HG03439 (cell line): ENCODE measurements at regions not wholly inside any gene's neighbourhood (a gene's known extent, or its start where the extent isn't known, plus 50 kb on each side); places are given as distances from the start of the nearest gene placed in this dataset.
A peak's percentile ranks its signal among the peaks of the same experiment; 100 is the strongest.
"Not testable (repeated sequence)": the region's sequence is repeated elsewhere in the genome, so short reads cannot be mapped to it uniquely, and the experiment has no call there.

ENCODE experiments used
- ATAC-seq: cut with Tn5 transposase; IDR thresholded peaks from one replicate; pipeline ENCODE4 v1.9.1; 2021; ENCODE audit warnings: mild to moderate bottlenecking, moderate library complexity; ENCODE audit not compliant: unreplicated experiment

GRCh38 chr4:133379681-133380438, 230.8 kb downstream of the PCDH10 start:
- no peak for ATAC-seq

- ATAC-seq = no peak
These were observed 228.2 kb downstream of the PCDH10 start for GRCh38 chr4:133377286-133377685.

DNA sequence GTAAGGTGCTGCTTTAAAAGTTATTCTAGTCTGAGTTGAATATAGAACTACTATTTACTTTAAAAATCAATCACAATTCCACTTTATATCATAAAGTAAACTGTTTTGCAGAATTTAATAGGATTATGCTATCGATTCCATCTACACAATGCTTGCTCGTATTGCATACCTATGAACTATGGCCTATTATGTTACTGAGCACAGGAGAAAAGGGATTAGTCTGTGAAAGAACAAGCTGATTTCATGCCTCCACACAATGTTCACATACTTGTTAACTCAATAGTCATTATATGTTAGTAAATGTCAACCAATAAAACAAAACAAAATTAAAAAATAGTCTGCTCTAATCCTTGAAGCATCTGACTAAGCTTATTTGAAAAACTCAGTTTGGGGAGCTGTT, 223.6 kb downstream of the PCDH10 start:
- no peak for ATAC-seq

DNA sequence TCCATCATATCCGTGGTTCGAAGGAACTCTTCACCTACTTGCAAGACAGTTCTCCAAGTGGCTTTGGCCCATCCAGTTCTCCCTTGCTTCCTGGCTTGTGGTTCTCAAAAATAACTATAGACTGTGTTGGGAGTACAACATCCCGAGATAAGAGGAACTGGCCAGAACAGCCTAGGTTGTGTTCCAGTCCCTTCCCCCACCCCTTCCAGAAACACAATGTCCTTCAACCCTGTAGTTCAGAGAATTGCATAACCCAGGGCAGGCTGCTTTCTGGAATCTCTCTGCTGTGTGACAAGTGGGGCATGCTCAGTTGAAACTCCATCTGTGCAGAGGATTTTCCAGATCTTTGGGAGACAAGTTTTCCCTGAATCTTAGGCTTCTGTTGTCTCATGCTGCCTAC, 206.5 kb downstream of the PCDH10 start:
- ATAC-seq = no peak

DNA sequence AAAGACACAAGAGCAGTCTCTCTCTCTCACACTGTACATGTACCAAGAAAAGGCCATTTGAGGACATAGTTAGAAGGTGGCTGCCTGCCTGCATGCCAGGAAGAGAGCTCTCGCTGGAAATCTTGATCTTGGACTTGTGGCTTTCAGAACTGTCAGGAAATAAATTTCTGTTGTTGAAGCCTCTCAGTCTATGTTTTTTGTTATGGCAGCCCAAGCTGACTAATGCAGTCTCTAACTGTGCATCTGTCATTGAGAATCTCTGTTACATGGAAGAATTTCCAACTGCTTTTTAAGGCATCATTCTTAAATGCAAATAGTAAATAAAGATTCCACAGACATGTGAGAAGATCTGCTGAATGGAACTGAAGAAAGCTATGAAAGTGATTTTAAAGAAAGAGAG, 198.3 kb downstream of the PCDH10 start:
- ATAC-seq = no peak

GRCh38 chr4:133324491-133324890, 175.4 kb downstream of the PCDH10 start:
- no peak for ATAC-seq

DNA sequence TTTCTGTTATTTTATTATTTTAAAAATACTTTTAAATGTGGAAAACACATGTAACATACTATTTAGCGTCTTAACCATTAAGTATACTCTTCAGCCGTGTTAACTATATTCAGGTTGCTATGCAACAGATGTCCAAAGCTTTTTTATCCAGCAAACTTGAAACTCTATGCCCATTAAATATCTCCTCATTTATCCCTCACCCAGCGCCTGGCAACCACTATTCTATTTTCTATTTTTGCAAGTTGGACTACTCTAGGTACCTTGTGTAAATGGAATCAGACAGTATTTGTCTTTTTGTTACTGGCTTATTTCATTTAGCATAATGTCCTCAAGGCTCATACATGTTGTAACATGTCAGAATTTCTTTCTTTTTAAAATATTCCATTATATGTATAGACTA, 174.6 kb downstream of the PCDH10 start:
- ATAC-seq = no peak

GRCh38 chr4:133320576-133321170, 171.6 kb downstream of the PCDH10 start:
- peak; percentile 89 for ATAC-seq

GRCh38 chr4:133316909-133317308, 167.8 kb downstream of the PCDH10 start:
- no peak for ATAC-seq

DNA sequence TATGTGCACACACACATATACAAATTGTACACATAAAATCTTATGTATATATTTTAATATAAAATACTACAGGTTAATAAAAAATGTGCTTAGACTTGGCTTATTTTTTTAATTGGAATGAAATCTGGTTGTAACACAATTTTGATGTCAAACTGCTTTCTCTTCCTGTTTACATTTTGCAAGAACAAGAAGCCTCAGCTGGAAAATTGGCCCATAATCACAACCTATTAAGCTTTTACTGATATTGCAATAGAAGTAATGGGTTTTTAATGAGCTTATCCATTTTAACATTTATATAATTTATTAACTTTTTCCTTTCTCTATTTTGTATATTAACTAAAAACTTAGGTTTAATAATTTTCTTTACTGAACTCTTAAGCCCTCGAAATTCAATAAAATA, 165.9 kb downstream of the PCDH10 start:
- ATAC-seq = no peak

GRCh38 chr4:133287396-133287795, 138.3 kb downstream of the PCDH10 start:
- ATAC-seq = no peak

GRCh38 chr4:133278591-133278990, 129.5 kb downstream of the PCDH10 start:
- no peak for ATAC-seq

DNA sequence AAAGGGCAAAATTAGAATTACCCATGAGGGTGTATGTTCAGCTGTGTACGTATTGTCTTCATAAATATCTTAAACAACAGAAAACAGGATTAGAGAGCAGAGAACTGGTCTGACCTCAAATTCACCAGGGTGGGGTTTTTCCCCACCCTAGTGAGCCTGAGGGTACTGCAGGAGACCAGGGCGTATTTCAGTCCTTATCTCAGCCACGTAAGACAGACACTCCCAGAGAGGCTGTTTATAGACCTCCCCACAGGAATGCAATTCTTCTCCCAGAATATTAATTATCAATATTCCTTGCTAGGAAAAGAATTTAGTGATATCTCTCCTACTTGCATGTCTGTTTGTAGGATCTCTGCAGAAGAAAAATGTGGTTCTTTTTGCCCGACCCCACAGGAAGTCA, 128.8 kb downstream of the PCDH10 start:
- not testable (repeated sequence) for ATAC-seq

DNA sequence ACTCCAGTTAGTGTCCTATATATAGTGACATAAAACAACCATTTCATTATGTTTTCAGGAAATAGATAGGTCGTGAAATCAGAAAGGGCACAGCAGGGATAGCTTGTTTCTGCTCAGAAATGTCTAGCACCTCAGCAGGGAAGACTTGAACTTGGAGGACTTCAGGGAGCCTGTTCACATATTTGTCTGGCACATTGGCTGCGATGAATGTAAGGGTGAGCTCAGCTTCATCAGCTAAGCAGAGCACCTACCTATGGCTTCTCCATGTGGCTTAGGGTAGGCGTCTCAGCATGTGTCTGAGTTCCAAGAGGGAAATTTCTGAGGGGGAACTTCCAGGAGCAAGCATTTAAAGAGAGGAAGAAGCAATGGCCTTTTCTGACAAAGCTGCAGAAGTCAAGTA, 126.2 kb downstream of the PCDH10 start:
- no peak for ATAC-seq

- ATAC-seq = no peak
These were observed 124.3 kb downstream of the PCDH10 start for GRCh38 chr4:133273401-133273800.

DNA sequence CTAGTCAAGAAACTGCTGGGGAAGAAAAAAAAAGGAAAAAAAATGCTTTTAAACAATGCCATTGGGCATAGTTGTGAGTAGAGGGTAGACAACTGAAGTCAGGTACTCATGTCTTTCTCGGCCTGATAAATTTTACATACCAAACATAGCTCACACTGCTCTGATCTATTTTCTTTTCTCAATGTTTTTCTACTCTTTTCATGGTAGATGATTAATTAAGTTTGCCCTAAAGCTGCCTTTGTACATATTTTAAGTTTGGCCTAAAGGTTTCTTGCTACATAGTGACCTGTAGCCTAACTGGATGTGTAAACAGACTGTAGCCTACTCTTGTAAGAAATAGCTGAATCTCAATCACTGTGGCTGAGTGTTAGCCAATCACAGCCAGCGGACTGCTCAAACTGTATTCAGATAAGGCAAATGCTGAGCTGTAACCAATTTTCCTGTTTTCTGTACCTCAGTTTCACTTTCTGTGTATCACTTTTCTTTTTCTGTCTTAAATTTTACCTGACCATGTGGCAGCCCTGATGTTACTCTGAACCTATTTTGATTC, 121.0 kb downstream of the PCDH10 start:
- ATAC-seq = no peak

GRCh38 chr4:133268205-133268604, 119.1 kb downstream of the PCDH10 start:
- no peak for ATAC-seq

- ATAC-seq = not testable (repeated sequence)
These were observed 118.4 kb downstream of the PCDH10 start for GRCh38 chr4:133267506-133267905.

DNA sequence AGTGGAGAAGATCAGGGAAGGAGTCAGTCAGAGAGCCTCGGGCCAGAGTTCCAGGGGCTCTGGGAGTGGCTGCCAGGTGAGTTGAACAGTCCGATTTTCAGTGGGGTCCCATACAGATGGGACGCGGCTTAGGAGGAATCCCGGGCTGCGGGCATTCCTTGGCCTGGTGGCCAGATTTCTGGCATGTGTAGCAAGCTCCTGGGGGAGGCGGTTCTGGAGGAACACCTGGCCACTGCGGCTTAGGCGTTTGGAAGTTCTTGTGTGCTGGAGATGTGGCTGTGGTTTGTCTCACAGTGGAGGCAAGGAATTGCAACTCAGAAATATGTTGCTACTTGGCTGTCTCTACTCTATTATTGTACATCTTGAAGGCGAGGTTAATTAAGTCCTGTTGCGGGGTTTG, 117.9 kb downstream of the PCDH10 start:
- not testable (repeated sequence) for ATAC-seq

- ATAC-seq = not testable (repeated sequence)
These were observed 115.2 kb downstream of the PCDH10 start for GRCh38 chr4:133264251-133264650.

DNA sequence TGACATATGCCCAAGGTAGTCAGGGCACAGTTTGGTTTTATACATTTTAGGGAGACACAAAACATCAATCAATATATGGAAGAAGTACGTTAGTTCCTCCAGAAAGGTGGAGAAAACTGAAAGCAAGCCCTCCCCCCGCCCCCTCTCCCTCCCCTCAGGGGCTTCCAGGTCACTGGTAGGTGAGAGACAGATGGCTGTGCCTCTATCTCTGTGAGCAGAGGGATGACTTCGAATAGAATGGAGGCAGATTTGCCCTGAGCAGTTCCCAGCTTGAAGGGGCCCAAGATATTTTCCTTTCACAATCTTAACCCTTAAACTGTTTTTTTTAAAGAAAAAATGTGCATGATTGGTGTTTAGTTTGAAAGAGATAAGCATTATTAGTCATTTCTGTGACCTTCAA, 114.0 kb downstream of the PCDH10 start:
- ATAC-seq = no peak

DNA sequence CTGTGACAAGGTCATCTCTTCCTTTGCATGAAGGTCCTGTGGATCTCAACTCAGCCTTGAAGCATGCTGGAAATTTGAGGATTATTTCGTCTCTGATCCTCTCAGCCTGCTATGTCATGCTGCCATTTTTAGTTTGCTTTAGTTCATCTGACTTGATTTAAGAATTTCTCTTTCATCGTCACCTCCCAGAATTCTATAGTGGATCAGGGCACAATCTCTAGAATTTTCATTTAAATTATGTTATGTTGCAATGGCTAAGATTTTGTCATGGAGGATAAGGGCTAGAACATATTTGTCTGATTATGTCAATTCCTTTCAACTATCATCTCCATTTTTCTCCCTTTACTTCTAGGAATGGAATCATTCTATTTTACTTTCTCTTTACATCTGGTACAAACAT, 98.8 kb downstream of the PCDH10 start:
- ATAC-seq = no peak
